HG02973 (cell line): ENCODE measurements at regions not wholly inside any gene's neighbourhood (a gene's known extent, or its start where the extent isn't known, plus 50 kb on each side); places are given as distances from the start of the nearest gene placed in this dataset.

ENCODE experiments used
- ATAC-seq: cut with Tn5 transposase; IDR thresholded peaks from one replicate; pipeline ENCODE4 v1.9.1; 2021; ENCODE audit warnings: moderate library complexity; ENCODE audit not compliant: unreplicated experiment

DNA sequence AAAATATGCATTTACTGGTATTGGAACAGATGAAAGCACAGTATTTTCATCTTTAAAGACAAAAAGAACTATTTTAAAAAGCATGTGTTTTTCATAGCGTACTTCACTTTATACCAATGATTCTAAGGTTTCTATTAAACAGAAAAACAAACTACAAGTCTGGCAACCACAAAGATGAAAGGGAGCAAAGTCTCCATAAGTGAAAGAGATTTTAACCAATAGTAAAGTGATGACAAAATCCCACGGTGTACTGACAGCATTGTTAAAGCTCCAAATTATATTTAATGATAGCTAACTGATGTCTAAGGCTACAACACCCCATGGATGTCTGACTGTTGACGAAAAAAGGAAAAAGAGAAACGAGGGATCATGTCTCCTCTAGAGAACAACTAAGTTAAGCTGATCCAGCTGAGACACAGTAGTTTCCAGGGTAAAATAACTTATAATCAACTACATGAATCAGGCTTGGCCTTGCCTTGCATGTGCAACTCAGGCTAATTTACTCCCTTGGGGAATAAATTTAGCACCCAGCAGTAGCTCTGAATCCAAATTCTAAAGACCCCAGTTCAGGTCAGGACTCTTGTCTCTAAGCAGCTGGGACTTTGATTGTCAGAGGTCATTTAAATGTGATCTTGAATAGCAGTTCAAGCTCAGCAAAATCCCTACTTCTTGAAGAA, 56.0 kb upstream of the TAB2 start:
- no peak for ATAC-seq

DNA sequence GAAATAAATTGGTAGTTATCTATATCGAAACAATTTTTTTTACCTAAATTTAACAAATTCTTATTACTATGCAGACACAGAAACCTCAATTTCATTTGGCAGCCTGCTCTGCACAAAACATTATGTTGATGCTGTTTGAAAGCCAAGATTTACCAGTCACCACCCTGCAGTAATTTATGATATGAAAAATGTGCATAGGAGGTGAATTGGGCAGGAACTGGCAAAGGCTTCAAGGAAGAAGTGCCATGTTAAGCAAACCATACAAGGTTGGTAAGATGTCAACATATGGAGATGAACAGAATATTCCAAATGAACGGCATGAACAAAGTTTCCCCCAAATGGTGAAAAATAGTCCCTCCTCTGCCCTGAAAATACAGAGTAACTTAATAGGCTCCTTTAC, 54.2 kb upstream of the TAB2 start:
- ATAC-seq, result no peak

GRCh38 chr6:149264629-149265028, 52.9 kb upstream of the TAB2 start:
- ATAC-seq, result no peak

DNA sequence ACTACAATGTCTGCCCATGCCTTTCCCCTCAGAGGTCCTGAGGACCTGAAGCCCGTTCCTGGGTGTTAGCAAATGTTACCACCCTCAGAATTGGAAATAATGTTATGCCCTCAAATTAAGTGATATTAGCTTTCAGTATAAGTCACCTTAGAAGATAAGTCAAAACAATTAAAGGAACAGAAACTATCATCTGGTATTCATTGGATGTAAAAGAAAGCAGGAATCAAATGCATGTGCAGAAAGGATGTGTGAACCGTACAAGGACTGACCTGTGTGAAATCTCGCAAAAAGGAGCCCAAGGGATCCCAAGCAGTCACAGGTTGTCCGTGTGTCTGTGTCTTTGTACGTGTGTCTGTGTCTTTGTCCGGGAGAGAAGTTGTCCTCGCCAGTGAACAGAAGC, 51.6 kb upstream of the TAB2 start:
- ATAC-seq, result no peak

GRCh38 chr6:149266659-149267058, 50.9 kb upstream of the TAB2 start:
- ATAC-seq, result peak; percentile 86

GRCh38 chr6:149267072-149267471, 50.4 kb upstream of the TAB2 start:
- no peak for ATAC-seq

DNA sequence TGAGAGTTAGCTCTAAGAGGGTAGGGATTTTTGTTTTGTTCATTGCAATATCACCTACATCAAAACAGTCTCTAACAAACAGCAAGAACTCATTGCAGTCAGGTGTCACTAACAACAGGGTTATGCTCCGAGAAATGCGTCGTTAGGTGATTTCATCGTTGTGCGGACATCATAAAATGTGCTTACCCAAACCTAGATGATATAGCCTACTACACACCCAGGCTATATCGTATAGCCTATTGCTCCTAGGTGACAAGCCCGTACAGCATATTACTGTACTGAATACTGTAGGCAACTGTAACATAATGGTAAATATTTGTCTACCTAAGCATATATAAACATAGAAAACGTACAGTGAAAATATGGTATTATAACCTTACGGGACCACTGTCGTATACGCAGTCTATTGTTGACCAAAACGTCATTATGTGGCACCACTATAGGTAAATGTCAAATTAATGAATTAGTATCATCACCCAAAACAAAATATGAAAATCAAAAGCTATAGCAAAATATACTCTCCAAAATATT, 49.9 kb upstream of the TAB2 start:
- ATAC-seq, result no peak
